Liver (tissue), 3 donors: ENCODE measurements at regions not wholly inside any gene's neighbourhood (a gene's known extent, or its start where the extent isn't known, plus 50 kb on each side); places are given as distances from the start of the nearest gene placed in this dataset.
"Not testable (repeated sequence)": the region's sequence is repeated elsewhere in the genome, so short reads cannot be mapped to it uniquely, and the experiment has no call there.

Experiments used
- EGR1 ChIP-seq, 2 donors: IDR thresholded peaks; 2 replicates each; pipeline ENCODE4 v1.6.1; 2016 to 2018; ENCODE audit warnings: antibody characterized with exemption in 2 of 2, low read depth in 2 of 2
- GABPA ChIP-seq, 2 donors: IDR thresholded peaks in 1 of 2; conservative IDR thresholded peaks in 1 of 2; 2 replicates each; pipeline ENCODE4 v1.6.1; 2016; ENCODE audit warnings: antibody characterized with exemption in 2 of 2, mild to moderate bottlenecking in 1 of 2, moderate library complexity in 1 of 2
- JUND ChIP-seq, 2 donors: IDR thresholded peaks; 2 replicates each; pipeline ENCODE4 v1.6.1; 2016; ENCODE audit warnings: antibody characterized with exemption in 2 of 2
- NR2F2 ChIP-seq: IDR thresholded peaks from 2 replicates; pipeline ENCODE4 v1.6.1; 2016; ENCODE audit warnings: antibody characterized with exemption
- RXRA ChIP-seq, 2 donors: IDR thresholded peaks; 2 replicates each; pipeline ENCODE4 v1.6.1; 2017 to 2018; ENCODE audit warnings: antibody characterized with exemption in 2 of 2, mild to moderate bottlenecking in 1 of 2
- TAF1 ChIP-seq: conservative IDR thresholded peaks from 2 replicates; pipeline ENCODE4 v1.6.1; 2016; ENCODE audit warnings: antibody characterized with exemption, mild to moderate bottlenecking
- YY1 ChIP-seq: IDR thresholded peaks from 2 replicates; pipeline ENCODE4 v1.6.1; 2016; ENCODE audit warnings: antibody characterized with exemption, mild to moderate bottlenecking
- ZBTB33 ChIP-seq: IDR thresholded peaks from 2 replicates; pipeline ENCODE4 v1.6.1; 2016; ENCODE audit warnings: antibody characterized with exemption
- TF ChIP-seq, protein P1 (sequence below): fragments of 150-350 bp; IDR thresholded peaks from 2 replicates; pipeline ENCODE4 v1.5.1; 2017; ENCODE audit warnings: improper control_type of control experiment, low read depth, low read length; ENCODE audit not compliant: missing input control
- TF ChIP-seq, protein P2 (sequence below): IDR thresholded peaks from 2 replicates; pipeline ENCODE4 v1.6.1; 2016; ENCODE audit warnings: antibody characterized with exemption
- TF ChIP-seq, protein P3 (sequence below): IDR thresholded peaks from 2 replicates; pipeline ENCODE4 v1.6.1; 2016; ENCODE audit warnings: antibody characterized with exemption
- TF ChIP-seq, protein P4 (sequence below): IDR thresholded peaks from 2 replicates; pipeline ENCODE4 v1.6.1; 2016; ENCODE audit warnings: antibody characterized with exemption, mild to moderate bottlenecking
- donor health status: healthy.
- donor health status: healthy.

DNA sequence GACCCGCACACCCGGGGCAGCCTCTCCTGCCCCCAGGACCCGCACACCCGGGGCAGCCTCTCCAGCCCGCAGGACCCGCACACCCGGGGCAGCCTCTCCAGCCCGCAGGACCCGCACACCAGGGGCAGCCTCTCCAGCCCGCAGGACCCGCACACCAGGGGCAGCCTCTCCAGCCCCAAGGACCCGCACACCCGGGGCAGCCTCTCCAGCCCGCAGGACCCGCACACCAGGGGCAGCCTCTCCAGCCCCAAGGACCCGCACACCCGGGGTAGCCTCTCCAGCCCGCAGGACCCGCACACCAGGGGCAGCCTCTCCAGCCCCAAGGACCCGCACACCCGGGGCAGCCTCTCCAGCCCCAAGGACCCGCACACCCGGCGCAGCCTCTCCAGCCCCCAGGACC is 108.5 kb downstream of the PDGFA start:
- TF ChIP-seq, protein P1, sequence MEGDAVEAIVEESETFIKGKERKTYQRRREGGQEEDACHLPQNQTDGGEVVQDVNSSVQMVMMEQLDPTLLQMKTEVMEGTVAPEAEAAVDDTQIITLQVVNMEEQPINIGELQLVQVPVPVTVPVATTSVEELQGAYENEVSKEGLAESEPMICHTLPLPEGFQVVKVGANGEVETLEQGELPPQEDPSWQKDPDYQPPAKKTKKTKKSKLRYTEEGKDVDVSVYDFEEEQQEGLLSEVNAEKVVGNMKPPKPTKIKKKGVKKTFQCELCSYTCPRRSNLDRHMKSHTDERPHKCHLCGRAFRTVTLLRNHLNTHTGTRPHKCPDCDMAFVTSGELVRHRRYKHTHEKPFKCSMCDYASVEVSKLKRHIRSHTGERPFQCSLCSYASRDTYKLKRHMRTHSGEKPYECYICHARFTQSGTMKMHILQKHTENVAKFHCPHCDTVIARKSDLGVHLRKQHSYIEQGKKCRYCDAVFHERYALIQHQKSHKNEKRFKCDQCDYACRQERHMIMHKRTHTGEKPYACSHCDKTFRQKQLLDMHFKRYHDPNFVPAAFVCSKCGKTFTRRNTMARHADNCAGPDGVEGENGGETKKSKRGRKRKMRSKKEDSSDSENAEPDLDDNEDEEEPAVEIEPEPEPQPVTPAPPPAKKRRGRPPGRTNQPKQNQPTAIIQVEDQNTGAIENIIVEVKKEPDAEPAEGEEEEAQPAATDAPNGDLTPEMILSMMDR: not testable (repeated sequence)
- not testable (repeated sequence) for TF ChIP-seq TAF1; GABPA (IDR thresholded peaks at IDR 0.05 in 1 of 2, conservative IDR thresholded peaks at IDR 0.05 in 1 of 2); RXRA (IDR thresholded peaks at IDR 0.05); JUND (IDR thresholded peaks at IDR 0.05); YY1; ZBTB33; NR2F2; EGR1 (IDR thresholded peaks at IDR 0.05; ENCODE audit: low read depth in 2 of 2)
- TF ChIP-seq, protein P2, sequence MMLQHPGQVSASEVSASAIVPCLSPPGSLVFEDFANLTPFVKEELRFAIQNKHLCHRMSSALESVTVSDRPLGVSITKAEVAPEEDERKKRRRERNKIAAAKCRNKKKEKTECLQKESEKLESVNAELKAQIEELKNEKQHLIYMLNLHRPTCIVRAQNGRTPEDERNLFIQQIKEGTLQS: not testable (repeated sequence)
- TF ChIP-seq, protein P3, sequence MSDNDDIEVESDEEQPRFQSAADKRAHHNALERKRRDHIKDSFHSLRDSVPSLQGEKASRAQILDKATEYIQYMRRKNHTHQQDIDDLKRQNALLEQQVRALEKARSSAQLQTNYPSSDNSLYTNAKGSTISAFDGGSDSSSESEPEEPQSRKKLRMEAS: not testable (repeated sequence)
- TF ChIP-seq, protein P4, sequence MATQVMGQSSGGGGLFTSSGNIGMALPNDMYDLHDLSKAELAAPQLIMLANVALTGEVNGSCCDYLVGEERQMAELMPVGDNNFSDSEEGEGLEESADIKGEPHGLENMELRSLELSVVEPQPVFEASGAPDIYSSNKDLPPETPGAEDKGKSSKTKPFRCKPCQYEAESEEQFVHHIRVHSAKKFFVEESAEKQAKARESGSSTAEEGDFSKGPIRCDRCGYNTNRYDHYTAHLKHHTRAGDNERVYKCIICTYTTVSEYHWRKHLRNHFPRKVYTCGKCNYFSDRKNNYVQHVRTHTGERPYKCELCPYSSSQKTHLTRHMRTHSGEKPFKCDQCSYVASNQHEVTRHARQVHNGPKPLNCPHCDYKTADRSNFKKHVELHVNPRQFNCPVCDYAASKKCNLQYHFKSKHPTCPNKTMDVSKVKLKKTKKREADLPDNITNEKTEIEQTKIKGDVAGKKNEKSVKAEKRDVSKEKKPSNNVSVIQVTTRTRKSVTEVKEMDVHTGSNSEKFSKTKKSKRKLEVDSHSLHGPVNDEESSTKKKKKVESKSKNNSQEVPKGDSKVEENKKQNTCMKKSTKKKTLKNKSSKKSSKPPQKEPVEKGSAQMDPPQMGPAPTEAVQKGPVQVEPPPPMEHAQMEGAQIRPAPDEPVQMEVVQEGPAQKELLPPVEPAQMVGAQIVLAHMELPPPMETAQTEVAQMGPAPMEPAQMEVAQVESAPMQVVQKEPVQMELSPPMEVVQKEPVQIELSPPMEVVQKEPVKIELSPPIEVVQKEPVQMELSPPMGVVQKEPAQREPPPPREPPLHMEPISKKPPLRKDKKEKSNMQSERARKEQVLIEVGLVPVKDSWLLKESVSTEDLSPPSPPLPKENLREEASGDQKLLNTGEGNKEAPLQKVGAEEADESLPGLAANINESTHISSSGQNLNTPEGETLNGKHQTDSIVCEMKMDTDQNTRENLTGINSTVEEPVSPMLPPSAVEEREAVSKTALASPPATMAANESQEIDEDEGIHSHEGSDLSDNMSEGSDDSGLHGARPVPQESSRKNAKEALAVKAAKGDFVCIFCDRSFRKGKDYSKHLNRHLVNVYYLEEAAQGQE: not testable (repeated sequence)
